ENCODE measurements at regions not wholly inside any gene's neighbourhood (a gene's known extent, or its start where the extent isn't known, plus 50 kb on each side); places are given as distances from the start of the nearest gene placed in this dataset.

DNA sequence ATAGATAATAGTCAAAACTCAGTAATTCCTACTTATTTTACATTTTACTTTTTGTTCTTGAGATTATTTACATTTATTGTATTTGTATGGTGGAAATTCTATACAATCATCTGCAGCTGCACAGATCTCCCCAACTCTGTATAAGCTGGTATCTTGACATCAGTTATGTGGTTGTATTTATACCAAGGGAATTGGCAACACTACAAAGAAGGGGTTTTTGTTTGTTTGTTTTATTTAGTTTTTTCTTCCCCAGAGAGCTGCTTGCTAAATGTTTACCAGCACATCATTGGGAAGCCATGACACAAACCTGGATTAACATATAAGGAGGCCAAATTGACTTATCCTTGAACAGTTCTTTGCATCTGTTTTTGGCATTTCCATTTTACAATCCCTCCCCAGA is 389.2 kb upstream of the KCNMB2 start:
- FAIRE-seq (no peak), DNase-seq (ENCODE audit: low read depth, low spot score) (no peak)
- no TSS peak for BruUV-seq (replicated peaks)
- Histone ChIP-seq H3K9ac (replicated peaks; ENCODE audit: extremely low read depth, insufficient read depth, low read length) (no peak overlapping the region), H3K9me1 (replicated peaks; ENCODE audit: control insufficient read depth, extremely low read depth, insufficient read depth, low read length) (no peaks in the 10 kb centered on the region), H3K4me2 (ENCODE audit: insufficient read depth, low read length) (no peak overlapping the region), H3K4me1 (ENCODE audit: control insufficient read depth, extremely low read depth, insufficient read depth, low read length) (no peaks in the 10 kb centered on the region), H3K27me3 (ENCODE audit: control insufficient read depth in 2 of 2, insufficient read depth in 2 of 2, low read length in 2 of 2) (no peaks in the 10 kb centered on the region), H2AFZ (ENCODE audit: low read depth, low read length) (no peak overlapping the region), H3K27ac (ENCODE audit: insufficient read depth, low read depth, low read length) (no peak overlapping the region), H3K4me3 (replicated peaks in 1 of 3; ENCODE audit: insufficient read depth in 1 of 3, low read depth in 1 of 3, low read length in 3 of 3) (no peak overlapping the region), H3K36me3 (ENCODE audit: control insufficient read depth in 2 of 2, extremely low read depth in 1 of 2, insufficient read depth in 2 of 2, low read length in 2 of 2) (no peaks in the 10 kb centered on the region), H3K79me2 (ENCODE audit: control insufficient read depth, insufficient read depth, low read length) (no peaks in the 10 kb centered on the region), H3K9me3 (replicated peaks; ENCODE audit: control insufficient read depth, insufficient read depth, low read length) (no peaks in the 10 kb centered on the region), H4K20me1 (replicated peaks; ENCODE audit: control insufficient read depth, extremely low read depth, insufficient read depth, low read length) (no peaks in the 10 kb centered on the region)
- TF ChIP-seq FOS (IDR thresholded peaks at IDR 0.05; ENCODE audit: borderline replicate concordance, insufficient read depth, low read length) (no peak), MYC (IDR thresholded peaks at IDR 0.05; ENCODE audit: low read depth, low read length) (no peak), EZH2 (IDR thresholded peaks at IDR 0.05; ENCODE audit: borderline replicate concordance, low read depth, low read length, severe bottlenecking) (no peak), GATA2 (IDR thresholded peaks at IDR 0.05; ENCODE audit: insufficient read depth, insufficient read length, low read depth, low read length) (no peak), MAX (IDR thresholded peaks at IDR 0.05; ENCODE audit: insufficient read depth, insufficient read length) (no peak)
- TF ChIP-seq, protein P1, sequence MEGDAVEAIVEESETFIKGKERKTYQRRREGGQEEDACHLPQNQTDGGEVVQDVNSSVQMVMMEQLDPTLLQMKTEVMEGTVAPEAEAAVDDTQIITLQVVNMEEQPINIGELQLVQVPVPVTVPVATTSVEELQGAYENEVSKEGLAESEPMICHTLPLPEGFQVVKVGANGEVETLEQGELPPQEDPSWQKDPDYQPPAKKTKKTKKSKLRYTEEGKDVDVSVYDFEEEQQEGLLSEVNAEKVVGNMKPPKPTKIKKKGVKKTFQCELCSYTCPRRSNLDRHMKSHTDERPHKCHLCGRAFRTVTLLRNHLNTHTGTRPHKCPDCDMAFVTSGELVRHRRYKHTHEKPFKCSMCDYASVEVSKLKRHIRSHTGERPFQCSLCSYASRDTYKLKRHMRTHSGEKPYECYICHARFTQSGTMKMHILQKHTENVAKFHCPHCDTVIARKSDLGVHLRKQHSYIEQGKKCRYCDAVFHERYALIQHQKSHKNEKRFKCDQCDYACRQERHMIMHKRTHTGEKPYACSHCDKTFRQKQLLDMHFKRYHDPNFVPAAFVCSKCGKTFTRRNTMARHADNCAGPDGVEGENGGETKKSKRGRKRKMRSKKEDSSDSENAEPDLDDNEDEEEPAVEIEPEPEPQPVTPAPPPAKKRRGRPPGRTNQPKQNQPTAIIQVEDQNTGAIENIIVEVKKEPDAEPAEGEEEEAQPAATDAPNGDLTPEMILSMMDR (IDR thresholded peaks at IDR 0.05; ENCODE audit: extremely low read depth in 1 of 2, insufficient read depth in 1 of 2, low read depth in 1 of 2, low read length in 2 of 2): no peak
- CTCF ChIA-PET: no interaction called here
- intact Hi-C loops (cut with micrococcal nuclease) (no loop called here), dilution Hi-C loops (cut with MboI; ENCODE audit: extremely low pct_ligation_motif_present, low sequenced_read_pairs) (no loop called here)
- POLR2A ChIA-PET: no interaction called here
